ENCODE measurements at regions not wholly inside any gene's neighbourhood (a gene's known extent, or its start where the extent isn't known, plus 50 kb on each side); places are given as distances from the start of the nearest gene placed in this dataset.
"Not testable (repeated sequence)": the region's sequence is repeated elsewhere in the genome, so short reads cannot be mapped to it uniquely, and the experiment has no call there.

DNA sequence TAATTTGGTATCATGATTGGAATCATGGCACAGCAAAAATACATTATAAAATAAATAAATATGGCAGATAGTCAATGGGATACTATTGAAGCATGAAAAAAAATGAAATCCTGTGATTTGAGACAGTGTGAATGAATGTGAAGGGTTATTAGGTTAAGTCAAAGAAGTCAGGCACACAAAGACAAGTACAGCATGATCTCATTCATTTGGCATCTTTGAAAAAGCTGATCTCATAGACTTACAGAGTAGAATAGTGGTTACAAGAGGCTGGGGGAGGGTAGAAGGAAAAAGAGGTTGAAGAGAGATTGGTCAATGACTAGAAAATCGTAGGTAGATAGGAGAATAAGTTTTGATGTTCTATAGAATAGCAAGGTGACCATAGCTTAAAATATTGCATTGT lies 295.1 kb upstream of the SLITRK5 start:
- no peak for FAIRE-seq

DNA sequence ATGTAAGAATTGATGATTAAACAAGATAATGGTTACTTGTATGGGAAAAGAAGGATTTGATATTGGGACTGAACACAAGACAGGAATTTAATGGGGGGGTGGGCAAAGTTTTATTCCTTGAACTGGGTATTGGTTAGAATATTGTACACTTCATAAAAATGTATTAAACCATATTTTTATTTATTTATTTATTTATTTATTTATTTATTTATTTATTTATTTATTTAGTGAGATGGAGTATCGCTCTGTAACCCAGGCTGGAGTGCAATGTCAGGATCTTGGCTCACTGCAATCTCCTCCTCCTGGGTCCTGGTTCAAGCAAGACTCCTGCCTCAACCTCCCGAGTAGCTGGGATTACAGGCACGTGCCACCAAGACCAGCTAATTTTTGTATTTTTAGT lies 287.1 kb upstream of the SLITRK5 start:
- no peak for FAIRE-seq

DNA sequence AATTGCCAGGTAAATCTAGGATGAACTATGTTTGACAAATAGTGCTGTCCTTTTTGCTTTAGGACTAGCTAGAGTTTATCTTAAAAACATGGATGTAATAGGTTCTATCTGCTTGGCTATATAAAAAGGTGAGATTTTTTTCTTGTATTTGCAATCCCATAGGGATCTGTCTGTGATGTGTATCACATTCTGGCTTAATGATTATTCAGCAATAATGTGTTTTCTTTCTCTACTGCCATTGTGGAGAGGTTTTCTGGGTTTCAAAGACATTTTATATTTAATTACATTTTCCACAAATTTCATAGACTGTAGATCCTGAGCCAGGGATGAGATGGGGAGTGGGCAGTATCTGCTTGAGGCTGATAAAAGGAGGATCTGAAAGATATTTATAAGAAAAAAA lies 277.8 kb upstream of the SLITRK5 start:
- FAIRE-seq, result no peak

GRCh38 chr13:87398047-87398446 lies 273.1 kb upstream of the SLITRK5 start:
- FAIRE-seq, result no peak

DNA sequence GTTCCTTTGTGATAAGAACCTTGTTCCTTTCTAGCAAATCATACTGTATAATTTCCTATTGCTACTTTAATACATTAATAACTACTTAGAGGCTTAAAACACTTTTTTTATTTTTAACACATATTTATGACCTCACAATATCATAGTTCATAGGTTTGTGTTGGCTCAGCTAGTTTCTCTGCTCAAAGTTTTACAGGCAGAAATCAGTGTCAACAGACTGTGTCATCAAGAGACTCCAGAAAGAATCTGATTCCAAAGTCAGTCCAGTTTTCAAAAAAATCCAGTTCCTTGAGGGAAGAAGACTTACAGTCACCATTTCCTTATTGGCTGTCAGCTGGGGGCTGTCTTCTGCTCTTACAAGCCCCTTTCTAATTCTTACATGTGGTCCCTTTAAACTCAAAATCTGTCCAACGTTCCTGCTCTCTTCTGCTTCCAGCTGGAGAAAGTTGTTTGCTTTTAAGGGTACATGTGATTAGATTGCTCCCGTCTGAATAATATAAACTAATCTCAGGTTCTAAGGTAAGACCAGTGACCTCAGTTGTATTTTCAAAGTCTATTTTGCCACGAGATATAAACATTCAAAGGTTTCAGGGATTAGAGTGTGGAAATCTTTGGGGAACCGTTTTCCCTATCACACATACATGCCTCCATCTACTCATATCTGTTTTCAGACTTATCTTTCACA lies 267.3 kb upstream of the SLITRK5 start:
- FAIRE-seq, result no peak

DNA sequence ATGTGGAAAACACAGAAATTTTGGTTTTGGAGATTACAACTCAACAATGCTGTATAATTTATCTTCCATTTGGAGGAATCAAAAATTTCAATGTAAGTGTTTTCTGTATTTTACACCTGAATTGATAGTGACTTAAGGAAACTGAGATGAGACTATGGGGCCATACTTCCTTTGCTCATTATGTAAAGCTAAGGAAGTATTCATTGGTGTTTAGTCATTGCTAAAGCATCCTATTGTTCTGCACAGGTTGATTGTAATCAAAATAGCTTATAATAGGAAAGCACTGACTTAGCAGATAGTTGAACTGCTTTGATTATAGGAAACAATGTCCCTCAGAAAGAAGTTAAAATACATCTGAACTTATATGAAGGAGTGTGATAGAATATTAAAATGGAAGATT lies 244.4 kb upstream of the SLITRK5 start:
- FAIRE-seq, result no peak

- no peak for FAIRE-seq
Observed at GRCh38 chr13:87444135-87444534, 227.0 kb upstream of the SLITRK5 start.

DNA sequence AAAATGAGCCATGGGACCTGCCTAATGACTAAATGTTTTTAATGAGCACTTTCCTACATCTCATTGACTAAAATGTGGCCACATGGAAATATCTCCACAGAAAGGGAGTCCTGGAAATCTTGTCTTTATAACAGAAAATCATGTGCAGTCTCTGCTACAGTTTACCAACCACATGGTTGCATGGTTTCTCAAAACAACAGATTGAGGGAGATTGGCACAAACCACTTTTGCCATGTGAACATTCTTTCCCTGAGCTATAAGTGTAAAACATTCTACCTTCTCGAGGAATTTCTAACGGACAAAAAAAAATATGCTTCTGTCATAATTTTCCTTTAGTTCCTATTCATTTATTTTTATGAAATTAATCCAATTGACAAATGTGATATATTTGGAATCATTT lies 218.9 kb upstream of the SLITRK5 start:
- FAIRE-seq, result no peak

- no peak for FAIRE-seq
Observed at GRCh38 chr13:87453244-87453643, 217.9 kb upstream of the SLITRK5 start.

GRCh38 chr13:87459419-87459818 lies 211.8 kb upstream of the SLITRK5 start:
- no peak for FAIRE-seq

- FAIRE-seq, result no peak
Observed at GRCh38 chr13:87497426-87497825, 173.7 kb upstream of the SLITRK5 start.

DNA sequence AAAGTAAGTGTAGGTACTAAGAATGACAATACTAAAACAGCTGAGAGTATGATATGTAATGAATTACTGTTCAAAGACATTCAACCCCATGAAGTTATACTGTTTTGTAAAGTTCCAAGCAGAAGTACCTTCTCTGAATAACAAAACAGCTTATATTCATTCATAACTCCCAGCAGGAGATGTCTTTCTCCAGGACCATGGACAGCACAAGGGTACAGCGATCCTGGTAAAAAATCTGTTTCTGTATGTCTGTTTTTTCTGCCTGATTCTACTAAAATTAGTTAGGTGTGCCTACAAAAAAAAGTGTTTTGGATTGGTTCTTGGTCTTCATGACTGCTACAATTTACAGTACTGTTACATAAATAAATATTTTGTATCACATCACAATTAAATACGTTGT lies 172.5 kb upstream of the SLITRK5 start:
- FAIRE-seq, result no peak

DNA sequence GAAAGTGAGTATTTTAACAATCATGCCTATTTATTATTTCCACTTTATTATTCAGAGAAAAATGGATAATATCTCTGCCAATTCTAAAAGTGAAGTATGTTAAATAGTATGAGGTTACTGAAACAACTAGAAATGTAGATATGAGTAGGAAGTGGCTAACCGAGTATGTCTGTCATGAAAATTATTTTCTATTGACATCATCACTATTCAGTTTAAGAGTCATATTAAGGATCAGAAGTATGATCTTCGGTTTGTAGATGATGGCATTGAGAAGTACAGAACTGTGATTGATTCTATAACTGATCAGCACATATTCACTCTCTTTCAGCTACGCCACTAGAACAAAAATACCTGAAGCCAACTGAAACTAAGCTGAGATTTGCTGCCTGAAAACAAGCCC lies 146.4 kb upstream of the SLITRK5 start:
- FAIRE-seq, result no peak

- no peak for FAIRE-seq
Observed at GRCh38 chr13:87533776-87534175, 137.4 kb upstream of the SLITRK5 start.

GRCh38 chr13:87535911-87536310 lies 135.3 kb upstream of the SLITRK5 start:
- FAIRE-seq, result no peak

GRCh38 chr13:87536499-87536898 lies 134.7 kb upstream of the SLITRK5 start:
- FAIRE-seq, result no peak

DNA sequence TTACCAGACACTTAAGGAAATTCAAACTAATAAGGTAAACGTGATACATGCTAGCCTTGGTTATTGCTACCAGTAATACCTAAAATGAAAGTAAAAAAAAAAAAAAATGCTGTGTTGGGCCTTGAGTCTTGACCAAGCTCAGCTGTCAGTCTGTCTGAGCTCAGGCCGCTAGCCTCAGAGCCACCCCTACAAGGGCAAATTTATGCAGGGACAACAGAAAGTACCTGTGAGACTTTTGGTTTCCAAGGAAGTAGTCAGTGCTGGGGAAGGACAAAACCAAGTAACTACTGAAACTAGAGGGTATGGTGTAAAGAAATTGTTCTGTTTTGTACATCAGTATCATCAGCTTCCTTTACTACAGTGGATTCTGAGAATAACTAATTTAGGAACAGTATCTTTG lies 134.3 kb upstream of the SLITRK5 start:
- FAIRE-seq, result no peak

GRCh38 chr13:87537951-87538350 lies 133.2 kb upstream of the SLITRK5 start:
- FAIRE-seq, result no peak

DNA sequence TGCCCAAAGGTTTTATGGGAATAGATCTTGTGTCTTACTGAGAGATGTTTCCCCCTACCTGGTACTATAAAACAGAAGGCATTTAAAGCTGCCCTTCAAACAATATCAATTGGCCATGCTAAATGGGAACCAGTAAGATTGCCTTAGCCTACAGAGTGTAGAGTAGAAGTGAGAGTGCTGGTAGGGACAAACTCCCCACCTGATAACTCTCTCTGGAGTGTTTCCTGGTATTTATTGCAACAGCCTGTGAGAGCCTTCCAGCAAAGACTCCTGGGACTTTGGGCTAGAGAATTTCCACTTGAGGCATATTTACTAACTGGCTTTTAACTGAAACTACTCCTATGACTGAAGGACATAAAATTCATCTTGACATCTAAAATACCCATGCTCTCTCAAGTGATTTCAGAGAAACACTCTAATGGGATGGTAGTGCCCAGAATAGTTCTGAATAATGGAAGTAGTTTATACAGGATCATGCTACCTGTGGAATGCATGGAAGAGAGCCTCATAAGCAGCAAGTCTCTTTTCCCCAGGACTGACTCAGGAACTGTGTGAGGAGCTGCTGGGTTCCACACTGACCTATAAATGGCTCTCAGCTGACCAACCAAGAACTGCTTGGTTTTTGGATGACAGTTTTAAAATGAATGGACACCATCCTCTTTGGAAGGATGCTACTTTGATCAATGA lies 132.7 kb upstream of the SLITRK5 start:
- FAIRE-seq, result no peak

- no peak for FAIRE-seq
Observed at GRCh38 chr13:87553142-87553541, 118.0 kb upstream of the SLITRK5 start.

DNA sequence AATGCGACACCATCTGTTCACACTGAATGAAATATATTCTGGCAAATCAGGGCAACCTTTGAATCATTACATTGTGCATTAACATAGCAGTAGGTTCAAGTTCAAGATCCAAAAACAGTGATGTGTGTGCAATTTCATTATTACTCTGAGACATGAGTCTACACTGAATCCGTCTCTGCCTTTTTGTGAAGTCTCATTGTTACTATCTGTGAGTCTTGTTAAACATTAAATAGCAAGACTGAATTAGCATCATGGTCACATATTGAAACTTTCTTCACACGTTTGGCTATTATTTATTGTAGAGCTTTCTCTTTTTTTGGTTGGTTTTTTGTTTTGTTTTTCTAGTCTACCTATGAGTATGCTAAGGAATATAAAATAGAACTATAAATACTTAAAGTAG lies 117.1 kb upstream of the SLITRK5 start:
- no peak for FAIRE-seq

- FAIRE-seq, result no peak
Observed at GRCh38 chr13:87557788-87558187, 113.4 kb upstream of the SLITRK5 start.

DNA sequence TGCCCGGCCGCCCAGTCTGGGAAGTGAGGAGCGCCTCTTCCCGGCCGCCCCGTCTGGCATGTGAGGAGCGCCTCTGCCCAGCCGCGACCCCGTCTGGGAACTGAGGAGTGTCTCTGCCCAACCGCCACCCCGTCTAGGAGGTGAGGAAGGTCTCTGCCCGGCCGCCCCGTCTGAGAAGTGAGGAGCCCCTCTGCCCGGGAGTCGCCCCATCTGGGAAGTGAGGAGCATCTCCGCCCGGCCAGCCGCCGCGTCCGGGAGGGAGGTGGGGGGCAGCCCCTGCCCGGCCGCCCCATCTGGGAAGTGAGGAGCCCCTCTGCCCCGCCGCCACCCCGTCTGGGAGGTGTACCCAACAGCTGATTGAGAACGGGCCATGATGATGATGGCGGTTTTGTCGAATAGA lies 109.6 kb upstream of the SLITRK5 start:
- FAIRE-seq, result not testable (repeated sequence)

DNA sequence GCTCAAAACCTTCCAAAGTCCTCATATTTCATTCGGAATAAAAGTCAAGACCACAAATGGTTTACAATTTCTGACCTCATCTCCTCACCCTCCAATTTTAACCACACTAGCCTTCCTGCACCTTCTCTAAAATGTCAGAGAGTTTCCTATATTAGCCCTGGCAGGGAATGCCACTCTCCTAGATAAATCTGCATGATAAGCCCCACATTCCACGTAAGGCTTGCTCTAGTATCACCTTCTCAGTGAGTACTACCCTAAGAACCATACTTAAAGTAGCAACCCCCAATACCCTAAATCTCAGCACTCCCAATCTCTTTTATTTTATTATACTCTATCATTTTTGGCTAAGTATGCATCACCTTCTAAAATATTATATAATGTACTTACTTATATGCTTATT lies 100.5 kb upstream of the SLITRK5 start:
- FAIRE-seq, result no peak

DNA sequence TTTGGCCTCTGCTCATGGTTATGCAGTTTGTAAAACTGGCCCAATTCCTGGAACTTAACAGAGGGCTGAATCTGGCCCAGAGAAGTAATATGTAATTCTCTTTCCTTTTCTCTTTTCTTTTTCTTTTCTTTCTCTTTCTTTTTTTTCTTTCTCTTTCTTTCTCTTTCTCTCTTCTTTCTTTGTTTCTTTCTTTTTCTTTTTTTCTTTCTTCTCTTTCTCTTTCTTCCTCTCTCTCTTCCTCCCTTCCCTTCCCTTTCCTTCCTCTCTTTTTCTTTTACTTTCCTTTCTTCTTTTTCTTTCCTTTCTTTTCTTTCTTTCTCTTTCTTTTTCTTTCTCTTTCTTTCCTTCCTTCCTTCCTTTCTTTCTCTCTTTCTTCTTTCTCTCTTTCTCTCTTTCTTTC lies 88.8 kb upstream of the SLITRK5 start:
- FAIRE-seq, result no peak
